ENCODE measurements at regions not wholly inside any gene's neighbourhood (a gene's known extent, or its start where the extent isn't known, plus 50 kb on each side); places are given as distances from the start of the nearest gene placed in this dataset.

- TF ChIP-seq EZH2 (IDR thresholded peaks at IDR 0.05) = no peak
- no peak for TF ChIP-seq POLR2AphosphoS5 (IDR thresholded peaks at IDR 0.05; ENCODE audit: borderline replicate concordance, low read depth, low read length)
- no peak for TF ChIP-seq FOXP2 (optimal IDR thresholded peaks at IDR 0.05; ENCODE audit: control extremely low read depth, extremely low read length, insufficient read depth)
Observed at GRCh38 chr12:90745211-90745610, 209.8 kb downstream of the CCER1 start.
